Right lobe of liver (tissue), 6 donors: ENCODE measurements at regions not wholly inside any gene's neighbourhood (a gene's known extent, or its start where the extent isn't known, plus 50 kb on each side); places are given as distances from the start of the nearest gene placed in this dataset.

Source experiments
- ATAC-seq, 4 donors: fragments of 200-7000 bp; cut with Tn5 transposase; one replicate each; pipeline ENCODE4 v1.9.1; 2020; ENCODE audit warnings: mild to moderate bottlenecking in 4 of 4, moderate library complexity in 4 of 4
- DNase-seq, 3 donors: peaks; one replicate each; pipeline ENCODE4 v3.0.0-alpha.2; 2020
- H3K27ac ChIP-seq, 3 donors: fragments of 200-600 bp; one replicate each; pipeline ENCODE4 v1.8.0; 2022
- H3K27me3 ChIP-seq, 2 donors: fragments of 200-600 bp; one replicate each; pipeline ENCODE4 v1.8.0; 2022
- H3K36me3 ChIP-seq, 4 donors: fragments of 200-600 bp; sonication (generic) in 1 of 4; one replicate each; pipeline versions ENCODE4 v1.5.1 to v1.8.0; 2017 to 2022; ENCODE audit warnings: control low read depth in 1 of 4
- H3K4me1 ChIP-seq, 4 donors: fragments of 200-600 bp; sonication (generic) in 1 of 4; one replicate each; pipeline versions ENCODE4 v1.5.1 to v1.8.0; 2017 to 2022; ENCODE audit warnings: control low read depth in 1 of 4
- H3K4me3 ChIP-seq, 3 donors: fragments of 200-600 bp; one replicate each; pipeline ENCODE4 v1.8.0; 2022
- H3K9me3 ChIP-seq, 4 donors: fragments of 200-600 bp; sonication (generic) in 1 of 4; one replicate each; pipeline versions ENCODE4 v1.5.1 to v1.8.0; 2017 to 2022; ENCODE audit warnings: control low read depth in 1 of 4
- POLR2A ChIP-seq: fragments of 450-650 bp; IDR thresholded peaks from one replicate; pipeline ENCODE4 v1.6.1; 2017; ENCODE audit warnings: antibody characterized with exemption, mild to moderate bottlenecking
- WGBS: methylation state at CpG from one replicate; pipeline ENCODE4 v1.1.6; 2018; ENCODE audit warnings: low coverage, low lambda C conversion rate; ENCODE audit not compliant: insufficient coverage; ENCODE audit errors: missing lambda C conversion rate; 5-methylcytosine and 5-hydroxymethylcytosine counted together
- intact Hi-C, 2 donors: fragments of 100-400 bp; cut with DNase I; formaldehyde crosslinking; loops; one replicate each; pipeline versions ENCODE4 v1.11.2 to v1.14.1; 2022
- TF ChIP-seq, protein P1 (sequence below), 4 donors: fragments of 200-600 bp in 3 of 4; fragments of 450-650 bp in 1 of 4; IDR thresholded peaks; one replicate each; pipeline versions ENCODE4 v1.5.1 to v1.8.0; 2016 to 2022; ENCODE audit warnings: antibody characterized with exemption in 4 of 4, mild to moderate bottlenecking in 2 of 4
- donor health status: DM: no; HTN: yes; CAD: no.
- donor health status: DM: no; HTN: no; CAD: no.
- donor health status: DM: no; HTN: no; CAD: no.
- donor health status: DM: no; HTN: yes; CAD: no.
- donor health status: DM: no; HTN: yes; CAD: no.

DNA sequence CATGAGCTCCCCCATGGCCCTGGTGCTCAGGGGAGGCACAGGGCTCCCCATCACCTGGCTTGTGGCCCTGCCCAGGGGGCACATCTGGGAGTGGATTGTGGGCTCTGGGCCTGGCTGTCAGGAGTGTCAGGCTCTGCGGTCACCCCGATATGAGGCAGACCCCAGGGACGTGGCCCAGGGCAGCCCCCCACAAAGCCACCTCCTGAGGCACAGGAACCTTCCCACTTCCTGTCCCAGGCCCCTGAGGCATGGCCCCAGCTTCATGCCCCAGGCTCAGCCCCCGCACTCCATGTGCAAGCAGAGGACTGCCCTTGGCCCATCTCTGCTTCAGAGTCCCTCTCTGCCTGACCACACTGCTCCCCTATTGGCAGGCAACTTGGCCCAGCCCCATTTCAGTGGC lies 160.3 kb downstream of the PCTP start:
- Histone ChIP-seq H3K36me3 (no peaks in the 10 kb centered on the region), H3K4me3 (no peak overlapping the region), H3K4me1 (no peaks in the 10 kb centered on the region), H3K27ac (no peak overlapping the region), H3K27me3 (no peaks in the 10 kb centered on the region), H3K9me3 (no peaks in the 10 kb centered on the region)
- 100% methylated on average over 1 of the region's 4 CpGs for WGBS
- intact Hi-C loops, result no loop called here
- DNase-seq (no peak), ATAC-seq (peak in 1 of 4 donors; percentile 38)
- TF ChIP-seq, protein P1, sequence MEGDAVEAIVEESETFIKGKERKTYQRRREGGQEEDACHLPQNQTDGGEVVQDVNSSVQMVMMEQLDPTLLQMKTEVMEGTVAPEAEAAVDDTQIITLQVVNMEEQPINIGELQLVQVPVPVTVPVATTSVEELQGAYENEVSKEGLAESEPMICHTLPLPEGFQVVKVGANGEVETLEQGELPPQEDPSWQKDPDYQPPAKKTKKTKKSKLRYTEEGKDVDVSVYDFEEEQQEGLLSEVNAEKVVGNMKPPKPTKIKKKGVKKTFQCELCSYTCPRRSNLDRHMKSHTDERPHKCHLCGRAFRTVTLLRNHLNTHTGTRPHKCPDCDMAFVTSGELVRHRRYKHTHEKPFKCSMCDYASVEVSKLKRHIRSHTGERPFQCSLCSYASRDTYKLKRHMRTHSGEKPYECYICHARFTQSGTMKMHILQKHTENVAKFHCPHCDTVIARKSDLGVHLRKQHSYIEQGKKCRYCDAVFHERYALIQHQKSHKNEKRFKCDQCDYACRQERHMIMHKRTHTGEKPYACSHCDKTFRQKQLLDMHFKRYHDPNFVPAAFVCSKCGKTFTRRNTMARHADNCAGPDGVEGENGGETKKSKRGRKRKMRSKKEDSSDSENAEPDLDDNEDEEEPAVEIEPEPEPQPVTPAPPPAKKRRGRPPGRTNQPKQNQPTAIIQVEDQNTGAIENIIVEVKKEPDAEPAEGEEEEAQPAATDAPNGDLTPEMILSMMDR (IDR thresholded peaks at IDR 0.05), result no peak
- no peak for TF ChIP-seq POLR2A

DNA sequence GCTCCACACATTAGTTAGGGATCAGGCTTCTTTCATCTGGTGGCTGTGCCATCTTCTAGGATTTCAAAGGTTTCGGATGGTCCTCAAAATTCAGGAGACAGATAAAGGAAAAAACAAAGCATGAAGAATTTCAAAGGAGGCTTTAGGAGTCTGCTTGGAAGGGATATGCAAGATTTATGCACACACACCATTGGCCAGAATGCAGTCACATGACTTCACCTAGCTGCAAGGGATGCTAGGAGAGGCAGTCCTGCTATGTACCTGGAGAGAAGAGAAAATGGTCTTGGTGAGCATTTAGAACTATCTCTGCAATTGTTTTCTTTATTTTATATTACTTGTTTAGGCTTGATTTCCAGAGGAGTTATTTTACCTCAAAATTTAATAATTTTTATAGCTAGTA lies 174.6 kb downstream of the PCTP start:
- DNase-seq (no peak), ATAC-seq (no peak)
- intact Hi-C loops, result no loop called here
- Histone ChIP-seq H3K36me3 (no peaks in the 10 kb centered on the region), H3K27ac (no peak overlapping the region), H3K4me3 (no peak overlapping the region), H3K9me3 (no peaks in the 10 kb centered on the region), H3K27me3 (no peaks in the 10 kb centered on the region), H3K4me1 (no peaks in the 10 kb centered on the region)
- WGBS, result 92% methylated on average over 1 of the region's 1 CpG
- no peak for TF ChIP-seq POLR2A
- TF ChIP-seq, protein P1 (IDR thresholded peaks at IDR 0.05), result no peak

DNA sequence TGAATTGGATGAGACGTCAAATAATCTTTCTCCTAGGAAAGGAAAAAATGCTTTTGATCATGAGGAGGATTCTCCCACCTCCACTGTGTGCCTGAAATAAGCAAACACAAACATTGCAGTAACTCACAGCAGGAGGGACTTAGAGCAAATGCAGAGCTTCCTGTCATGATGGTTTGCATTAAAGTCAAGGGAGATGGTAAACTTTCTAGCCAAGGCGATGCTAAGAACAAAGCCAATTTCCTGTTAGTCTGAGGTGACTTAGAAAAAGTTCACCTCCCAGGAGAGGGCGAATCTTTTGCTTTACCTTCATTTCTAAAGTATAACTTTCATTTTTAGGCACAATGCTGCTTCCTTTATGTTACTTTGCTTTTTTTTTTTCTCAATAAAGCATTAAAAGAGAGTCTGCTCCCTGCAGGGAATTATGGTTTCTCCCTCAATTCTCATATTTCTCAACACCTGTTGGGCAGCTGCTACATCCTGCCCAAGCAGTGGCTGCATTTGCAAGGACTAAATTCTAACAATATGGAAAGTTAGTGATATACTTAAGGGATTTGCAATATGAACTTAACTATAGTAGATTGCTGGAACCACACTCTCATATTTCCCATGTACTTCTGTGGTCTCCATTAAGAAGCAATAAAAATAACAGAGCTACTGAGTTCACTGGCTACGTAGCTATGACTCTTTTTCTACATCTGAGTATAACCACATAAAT lies 175.6 kb downstream of the PCTP start:
- no peak overlapping the region for H3K27ac ChIP-seq
- 29% methylated on average over 4 of the region's 4 CpGs for WGBS
- intact Hi-C loops, result no loop called here
- no peaks in the 10 kb centered on the region for H3K36me3 ChIP-seq
- TF ChIP-seq POLR2A, result no peak
- TF ChIP-seq, protein P1 (IDR thresholded peaks at IDR 0.05), result no peak
- H3K9me3 ChIP-seq, result no peaks in the 10 kb centered on the region
- ATAC-seq (no peak), DNase-seq (no peak)
- H3K4me1 ChIP-seq, result no peaks in the 10 kb centered on the region
- no peak overlapping the region for H3K4me3 ChIP-seq
- H3K27me3 ChIP-seq, result no peaks in the 10 kb centered on the region

DNA sequence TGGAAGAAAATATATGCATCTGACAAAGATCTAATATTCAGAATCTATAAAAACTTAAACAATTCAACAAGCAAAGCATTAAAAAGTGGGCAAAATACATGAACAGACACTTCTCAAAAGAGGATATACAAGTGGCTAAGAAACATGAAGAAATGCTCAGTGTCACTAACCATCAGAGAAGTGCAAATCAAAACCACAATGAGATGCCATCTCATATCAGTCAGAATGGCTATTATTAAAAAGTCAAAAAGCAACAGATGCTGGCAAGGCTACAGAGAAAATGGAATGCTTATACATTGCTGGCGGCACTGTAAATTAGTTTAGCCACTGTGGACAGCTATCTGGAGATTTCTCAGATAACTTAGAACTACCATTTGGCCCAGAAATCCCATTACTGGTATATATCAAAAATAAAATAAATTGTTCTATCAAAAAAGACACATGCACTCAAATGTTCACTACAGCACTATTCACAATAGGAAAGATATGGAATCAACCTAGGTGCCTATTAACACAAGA lies 179.5 kb downstream of the PCTP start:
- TF ChIP-seq, protein P1 (IDR thresholded peaks at IDR 0.05), result no peak
- no peak for TF ChIP-seq POLR2A
- Histone ChIP-seq H3K4me1 (no peaks in the 10 kb centered on the region), H3K27ac (no peak overlapping the region), H3K36me3 (no peaks in the 10 kb centered on the region), H3K9me3 (no peaks in the 10 kb centered on the region), H3K4me3 (no peak overlapping the region), H3K27me3 (no peaks in the 10 kb centered on the region)
- DNase-seq (no peak), ATAC-seq (no peak)
- intact Hi-C loops, result no loop called here
- 86% methylated on average over 1 of the region's 1 CpG for WGBS
